ENCODE measurements at regions not wholly inside any gene's neighbourhood (a gene's known extent, or its start where the extent isn't known, plus 50 kb on each side); places are given as distances from the start of the nearest gene placed in this dataset.

DNA sequence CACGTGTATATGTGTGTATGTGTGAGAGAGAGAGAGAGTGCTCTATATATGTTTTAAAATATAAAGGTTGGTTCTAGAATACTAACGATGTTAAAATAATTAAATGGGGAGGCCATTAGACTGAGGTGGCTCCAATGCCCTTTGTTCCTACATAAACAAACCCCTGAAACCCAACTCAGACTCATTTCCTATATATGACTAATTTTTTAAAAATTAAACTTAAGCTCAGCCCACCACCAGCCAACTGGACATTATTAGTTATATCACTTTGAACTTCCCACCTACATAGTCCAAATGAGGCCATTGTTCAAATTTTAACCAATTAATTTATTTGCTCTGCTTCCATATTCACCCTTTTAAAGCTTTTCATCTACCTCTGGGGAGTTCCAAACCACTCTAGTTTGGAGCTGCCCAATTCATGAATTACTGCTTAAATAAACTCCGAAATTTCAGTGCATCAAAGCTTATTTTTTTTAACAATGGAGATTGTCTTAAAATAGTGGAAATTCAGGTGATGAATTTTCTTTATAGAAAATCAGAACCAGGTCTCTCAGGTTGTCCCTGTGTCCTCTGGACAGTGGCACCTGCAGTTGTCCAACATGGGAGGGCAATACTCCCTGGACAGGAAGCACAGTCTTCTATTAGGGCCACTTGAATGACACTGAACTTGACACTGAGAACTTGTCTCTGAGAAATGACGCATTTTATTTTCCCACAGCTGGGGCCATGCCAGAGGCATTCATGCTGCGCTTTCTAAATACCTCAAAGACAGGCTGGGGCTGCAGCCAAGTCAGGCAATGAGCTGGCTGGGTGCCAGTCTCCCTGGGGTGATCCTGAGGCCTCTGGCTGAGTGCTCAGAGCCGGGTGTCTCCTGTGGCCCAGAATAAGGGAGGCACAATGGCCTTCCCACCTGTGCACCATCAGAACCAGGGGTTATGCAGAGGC is 109.5 kb upstream of the TMEM72 start:
- H3K4me1 ChIP-seq (ENCODE audit: control insufficient read depth in 1 of 2, insufficient read depth in 2 of 2, low read length in 2 of 2) = peaks cover 0 to 6% of the 10 kb centered on the region in 2 experiments; a peak in 1 of 4 replicates
- H3K9me2 ChIP-seq (ENCODE audit: insufficient read depth) = no peaks in the 10 kb centered on the region
- POLR2A ChIA-PET = no interaction called here
- RAD21 ChIA-PET (ENCODE audit: low non-redundant PET in 1 of 2, low total read pairs in 2 of 2, uncharacterized antibody in 2 of 2, unreplicated experiment in 2 of 2) = no interaction called here
- H4K20me1 ChIP-seq (ENCODE audit: insufficient read depth) = no peaks in the 10 kb centered on the region
- intact Hi-C loops (cut with micrococcal nuclease) = no loop called here
- peak overlapping the region; percentile 8; the same call in 1 of the 2 replicates for H3K4me2 ChIP-seq (ENCODE audit: low read length)
- no peak overlapping the region for H3K27ac ChIP-seq (ENCODE audit: low read depth, low read length)
- H3K79me2 ChIP-seq (ENCODE audit: insufficient read depth, low read length) = no peaks in the 10 kb centered on the region
- H3K4me3 ChIP-seq (replicated peaks in 1 of 2; ENCODE audit: low read depth in 1 of 2, low read length in 2 of 2) = no peak overlapping the region
- H3K27me3 ChIP-seq (ENCODE audit: insufficient read depth, low read length) = peaks cover 33% of the 10 kb centered on the region
- TF ChIP-seq EGR1 (IDR thresholded peaks at IDR 0.05; ENCODE audit: low read depth) (no peak), JUND (IDR thresholded peaks at IDR 0.05) (no peak), POLR2AphosphoS5 (IDR thresholded peaks at IDR 0.05; ENCODE audit: low read depth, low read length) (no peak), ZNF274 (IDR thresholded peaks at IDR 0.05; ENCODE audit: low read depth, low read length) (no peak), SRF (IDR thresholded peaks at IDR 0.05; ENCODE audit: low read depth) (no peak), CEBPB (IDR thresholded peaks at IDR 0.05; ENCODE audit: low read depth) (no peak), RAD21 (IDR thresholded peaks at IDR 0.05; ENCODE audit: low read depth) (no peak), POLR2A (IDR thresholded peaks at IDR 0.05; ENCODE audit: borderline replicate concordance, extremely low read depth, insufficient read depth, insufficient read length) (no peak), EZH2 (IDR thresholded peaks at IDR 0.05) (no peak)
- TF ChIP-seq, protein P1, sequence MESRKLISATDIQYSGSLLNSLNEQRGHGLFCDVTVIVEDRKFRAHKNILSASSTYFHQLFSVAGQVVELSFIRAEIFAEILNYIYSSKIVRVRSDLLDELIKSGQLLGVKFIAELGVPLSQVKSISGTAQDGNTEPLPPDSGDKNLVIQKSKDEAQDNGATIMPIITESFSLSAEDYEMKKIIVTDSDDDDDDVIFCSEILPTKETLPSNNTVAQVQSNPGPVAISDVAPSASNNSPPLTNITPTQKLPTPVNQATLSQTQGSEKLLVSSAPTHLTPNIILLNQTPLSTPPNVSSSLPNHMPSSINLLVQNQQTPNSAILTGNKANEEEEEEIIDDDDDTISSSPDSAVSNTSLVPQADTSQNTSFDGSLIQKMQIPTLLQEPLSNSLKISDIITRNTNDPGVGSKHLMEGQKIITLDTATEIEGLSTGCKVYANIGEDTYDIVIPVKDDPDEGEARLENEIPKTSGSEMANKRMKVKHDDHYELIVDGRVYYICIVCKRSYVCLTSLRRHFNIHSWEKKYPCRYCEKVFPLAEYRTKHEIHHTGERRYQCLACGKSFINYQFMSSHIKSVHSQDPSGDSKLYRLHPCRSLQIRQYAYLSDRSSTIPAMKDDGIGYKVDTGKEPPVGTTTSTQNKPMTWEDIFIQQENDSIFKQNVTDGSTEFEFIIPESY (IDR thresholded peaks at IDR 0.05; ENCODE audit: extremely low read depth, insufficient replicate concordance, low read length) = no peak
- no peaks in the 10 kb centered on the region for H3K36me3 ChIP-seq (ENCODE audit: control insufficient read depth in 1 of 2, insufficient read depth in 2 of 2, low read length in 2 of 2)
- no peaks in the 10 kb centered on the region for H3K9me3 ChIP-seq (ENCODE audit: control insufficient read depth in 1 of 2, insufficient read depth in 1 of 2, low read depth in 1 of 2, low read length in 2 of 2)
- peak; percentile 34 for DNase-seq (ENCODE audit: low read depth, low spot score)
- CTCF ChIA-PET = no interaction called here
- BruUV-seq (replicated peaks) = no TSS peak
- no peak overlapping the region for H2AFZ ChIP-seq (ENCODE audit: low read depth, low read length, poor library complexity, severe bottlenecking)
- peak; percentile 70 for ATAC-seq
- no peak overlapping the region for H3K9ac ChIP-seq (ENCODE audit: low read length)

Measured in HCT116 (cell line).